Thyroid gland (tissue), 4 donors: ENCODE measurements at regions not wholly inside any gene's neighbourhood (a gene's known extent, or its start where the extent isn't known, plus 50 kb on each side); places are given as distances from the start of the nearest gene placed in this dataset.

Source experiments
- DNase-seq, 2 donors: peaks; one replicate each; pipeline ENCODE4 v3.0.0-alpha.2; 2019
- H3K27ac ChIP-seq, 3 donors: fragments of 200-600 bp; sonication (generic); 1 replicate in 2 of 3; 2 replicates in 1 of 3; pipeline ENCODE4 v1.5.1; 2016 to 2019; ENCODE audit warnings: mild to moderate bottlenecking in 1 of 3, moderate library complexity in 1 of 3
- H3K27me3 ChIP-seq: fragments of 200-600 bp; sonication (generic); one replicate; pipeline ENCODE4 v1.5.1; 2019
- H3K36me3 ChIP-seq, 2 donors: fragments of 200-600 bp; sonication (generic); one replicate each; pipeline ENCODE4 v1.5.1; 2016 to 2019
- H3K4me1 ChIP-seq, 2 donors: fragments of 200-600 bp; sonication (generic); one replicate each; pipeline ENCODE4 v1.5.1; 2017 to 2019
- H3K4me3 ChIP-seq, 3 donors: fragments of 200-600 bp; sonication (generic); replicated peaks in 1 of 3; 1 replicate in 2 of 3; 2 replicates in 1 of 3; pipeline ENCODE4 v1.5.1; 2016; ENCODE audit warnings: mild to moderate bottlenecking in 1 of 3
- H3K9me3 ChIP-seq: fragments of 200-600 bp; sonication (generic); one replicate; pipeline ENCODE4 v1.5.1; 2017
- POLR2A ChIP-seq, 2 donors: fragments of 450-650 bp; IDR thresholded peaks; one replicate each; pipeline ENCODE4 v1.6.1; 2017; ENCODE audit warnings: antibody characterized with exemption in 2 of 2, mild to moderate bottlenecking in 2 of 2, moderate library complexity in 1 of 2
- WGBS, 2 donors: methylation state at CpG; one replicate each; pipeline ENCODE4 v1.1.5; 2017; 5-methylcytosine and 5-hydroxymethylcytosine counted together
- intact Hi-C: fragments of 100-400 bp; cut with DNase I; formaldehyde crosslinking; loops from one replicate; pipeline ENCODE4 v1.15.1; 2023
- TF ChIP-seq, protein P1 (sequence below), 6 experiments: fragments of 200-600 bp in 3 of 6; fragments of 450-650 bp in 3 of 6; sonication (generic) in 3 of 6; IDR thresholded peaks; one replicate each; pipeline ENCODE4 v1.5.1; 2016 to 2019; ENCODE audit warnings: antibody characterized with exemption in 6 of 6, mild to moderate bottlenecking in 2 of 6, inconsistent platforms in 1 of 6, moderate library complexity in 1 of 6

DNA sequence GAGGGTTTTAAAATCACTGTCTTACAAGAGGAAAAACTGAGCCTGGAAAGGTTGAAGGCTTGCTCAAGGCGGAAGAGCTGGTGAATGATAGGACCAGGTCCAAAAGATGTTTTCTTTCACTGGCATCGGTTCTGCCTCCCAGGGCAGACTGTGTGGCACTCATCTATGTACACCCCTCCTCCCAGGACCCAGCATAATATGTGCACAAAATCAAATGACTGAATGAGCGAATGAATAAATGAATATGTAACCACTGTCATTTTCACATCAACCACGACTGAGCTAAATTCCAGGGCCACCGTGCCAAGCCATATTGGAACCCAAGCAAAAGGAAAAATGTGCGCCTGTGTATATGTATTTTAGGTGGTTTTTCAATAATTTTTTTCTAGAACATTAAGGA is 99.3 kb upstream of the ZBTB40 start:
- TF ChIP-seq, protein P1, sequence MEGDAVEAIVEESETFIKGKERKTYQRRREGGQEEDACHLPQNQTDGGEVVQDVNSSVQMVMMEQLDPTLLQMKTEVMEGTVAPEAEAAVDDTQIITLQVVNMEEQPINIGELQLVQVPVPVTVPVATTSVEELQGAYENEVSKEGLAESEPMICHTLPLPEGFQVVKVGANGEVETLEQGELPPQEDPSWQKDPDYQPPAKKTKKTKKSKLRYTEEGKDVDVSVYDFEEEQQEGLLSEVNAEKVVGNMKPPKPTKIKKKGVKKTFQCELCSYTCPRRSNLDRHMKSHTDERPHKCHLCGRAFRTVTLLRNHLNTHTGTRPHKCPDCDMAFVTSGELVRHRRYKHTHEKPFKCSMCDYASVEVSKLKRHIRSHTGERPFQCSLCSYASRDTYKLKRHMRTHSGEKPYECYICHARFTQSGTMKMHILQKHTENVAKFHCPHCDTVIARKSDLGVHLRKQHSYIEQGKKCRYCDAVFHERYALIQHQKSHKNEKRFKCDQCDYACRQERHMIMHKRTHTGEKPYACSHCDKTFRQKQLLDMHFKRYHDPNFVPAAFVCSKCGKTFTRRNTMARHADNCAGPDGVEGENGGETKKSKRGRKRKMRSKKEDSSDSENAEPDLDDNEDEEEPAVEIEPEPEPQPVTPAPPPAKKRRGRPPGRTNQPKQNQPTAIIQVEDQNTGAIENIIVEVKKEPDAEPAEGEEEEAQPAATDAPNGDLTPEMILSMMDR (IDR thresholded peaks at IDR 0.05): no peak
- TF ChIP-seq POLR2A (IDR thresholded peaks at IDR 0.05): no peak
- H3K36me3 ChIP-seq: no peaks in the 10 kb centered on the region
- H3K27ac ChIP-seq: no peak overlapping the region
- no peak overlapping the region for H3K4me3 ChIP-seq
- H3K27me3 ChIP-seq: no peaks in the 10 kb centered on the region
- H3K9me3 ChIP-seq: no peaks in the 10 kb centered on the region
- intact Hi-C loops: no loop called here
- H3K4me1 ChIP-seq: no peaks in the 10 kb centered on the region
- 94% methylated on average over 6 of the region's 6 CpGs for WGBS, 2 donors
- no peak for DNase-seq

DNA sequence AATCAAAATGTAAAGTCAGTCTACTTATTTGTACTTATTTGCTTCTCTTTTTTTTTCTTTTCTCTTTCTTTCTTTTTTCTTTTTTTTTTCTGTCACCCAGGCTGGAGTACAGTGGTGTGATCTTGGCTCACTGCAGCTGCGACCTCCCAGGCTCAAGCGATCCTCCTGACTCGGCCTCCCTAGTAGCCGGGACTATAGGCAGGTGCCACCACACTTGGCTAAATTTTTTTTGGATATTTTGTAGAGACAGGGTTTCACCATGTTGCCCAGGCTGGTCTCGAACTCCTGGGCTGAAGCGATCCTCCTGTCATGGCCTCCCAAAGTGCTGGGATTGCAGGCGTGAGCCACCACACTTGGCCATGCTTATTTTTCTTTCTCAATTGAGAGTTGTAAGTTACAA is 98.8 kb upstream of the ZBTB40 start:
- Histone ChIP-seq H3K9me3 (no peaks in the 10 kb centered on the region), H3K4me1 (no peaks in the 10 kb centered on the region), H3K36me3 (no peaks in the 10 kb centered on the region), H3K4me3 (no peak overlapping the region), H3K27ac (no peak overlapping the region), H3K27me3 (no peaks in the 10 kb centered on the region)
- 95 to 98% methylated on average over 7 of the region's 7 CpGs for whole genome bisulfite sequencing, 2 donors
- no peak for DNase-seq
- intact Hi-C loops: no loop called here
- TF ChIP-seq POLR2A (IDR thresholded peaks at IDR 0.05): no peak
- TF ChIP-seq, protein P1 (IDR thresholded peaks at IDR 0.05): no peak

DNA sequence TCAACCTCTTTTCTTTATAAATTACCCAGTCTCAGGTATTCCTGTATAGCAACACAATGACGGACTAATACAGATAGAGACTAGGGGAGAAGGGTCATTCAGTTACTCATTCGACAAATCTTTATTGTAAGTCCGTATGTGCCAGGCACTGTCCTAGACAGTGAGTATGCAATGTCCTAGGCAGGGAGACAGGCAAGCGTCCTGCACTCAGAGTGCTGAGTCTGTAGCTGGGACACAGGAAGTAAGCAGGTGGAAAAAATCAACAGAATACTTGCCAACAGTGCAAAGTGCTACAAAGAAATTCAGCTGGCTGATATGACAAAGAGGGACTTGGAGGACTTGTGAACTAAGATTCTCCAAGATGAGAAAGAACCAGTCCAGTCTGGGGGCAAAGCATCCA is 92.2 kb upstream of the ZBTB40 start:
- intact Hi-C loops: no loop called here
- Histone ChIP-seq H3K27me3 (no peaks in the 10 kb centered on the region), H3K27ac (peak overlapping the region; percentile 71 to 82 (median 80)), H3K36me3 (no peaks in the 10 kb centered on the region), H3K4me3 (no peak overlapping the region), H3K4me1 (peaks cover 36 to 43% of the 10 kb centered on the region in 2 donors), H3K9me3 (no peaks in the 10 kb centered on the region)
- peak; percentile 70 to 72 for DNase-seq
- TF ChIP-seq, protein P1 (IDR thresholded peaks at IDR 0.05): no peak
- TF ChIP-seq POLR2A (IDR thresholded peaks at IDR 0.05): peak in 1 of 2 donors; percentile 23
- 63 to 66% methylated on average over 4 of the region's 4 CpGs for WGBS, 2 donors

DNA sequence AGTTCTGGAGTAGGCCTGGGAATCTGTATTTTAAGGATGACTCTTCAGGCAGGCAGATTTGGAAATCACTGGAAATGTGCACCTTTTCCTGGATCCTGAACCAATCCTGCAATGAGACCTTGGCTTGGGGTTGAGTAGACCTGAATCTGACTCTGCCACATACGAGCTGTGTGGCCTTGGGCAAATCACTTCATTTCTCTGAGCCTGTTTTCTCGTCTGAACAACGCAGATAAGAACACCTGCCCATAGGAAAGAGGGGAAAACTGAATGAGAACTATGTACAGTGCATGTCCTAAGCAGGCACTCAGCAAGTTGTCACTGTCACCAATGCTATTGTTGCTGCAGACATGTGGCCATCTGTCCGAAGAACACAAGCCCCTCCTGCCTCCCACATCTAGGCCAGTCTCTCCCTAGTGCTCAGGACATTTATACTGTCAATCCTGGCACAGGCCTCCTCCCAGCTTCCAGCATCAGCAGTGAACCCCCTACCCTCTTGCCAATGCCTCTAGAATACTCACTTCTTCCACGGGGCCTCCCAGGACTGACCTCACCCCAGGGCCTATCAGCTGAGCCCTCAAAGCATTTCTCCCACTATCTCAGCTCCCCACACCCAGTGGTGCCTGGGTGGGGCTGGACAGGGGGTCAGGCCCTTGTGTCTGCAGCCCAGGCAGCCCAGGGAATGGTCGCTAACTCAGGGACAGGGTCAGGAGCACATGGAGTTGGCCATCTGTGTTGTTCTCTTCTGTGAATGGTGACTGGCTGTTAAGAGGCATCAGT is 88.8 kb upstream of the ZBTB40 start:
- Histone ChIP-seq H3K27me3 (no peaks in the 10 kb centered on the region), H3K27ac (peak overlapping the region in 2 of 3 donors; percentile 65 to 87), H3K9me3 (no peaks in the 10 kb centered on the region), H3K4me3 (no peak overlapping the region), H3K4me1 (peaks cover 55 to 72% of the 10 kb centered on the region in 2 donors), H3K36me3 (no peaks in the 10 kb centered on the region)
- whole genome bisulfite sequencing, 2 donors: 68 to 87% methylated on average over 6 of the region's 6 CpGs
- DNase-seq: peak in 1 of 2 donors; percentile 9
- intact Hi-C loops: no loop called here
- no peak for TF ChIP-seq POLR2A (IDR thresholded peaks at IDR 0.05)
- TF ChIP-seq, protein P1 (IDR thresholded peaks at IDR 0.05): no peak
